ENCODE measurements at regions not wholly inside any gene's neighbourhood (a gene's known extent, or its start where the extent isn't known, plus 50 kb on each side); places are given as distances from the start of the nearest gene placed in this dataset.

- FAIRE-seq (no peak), DNase-seq (ENCODE audit: extremely low read depth in 1 of 4, low spot score in 3 of 4) (peak in 2 of 4 experiments; percentile 6 to 11), ATAC-seq (no peak)
- Histone ChIP-seq H3K4me3 (no peak overlapping the region), H3K79me2 (ENCODE audit: control insufficient read depth, insufficient read depth, low read length) (no peaks in the 10 kb centered on the region), H2AFZ (ENCODE audit: low read depth, low read length) (no peak overlapping the region), H3K36me3 (ENCODE audit: control insufficient read depth, insufficient read depth, low read length) (no peaks in the 10 kb centered on the region), H4K20me1 (replicated peaks; ENCODE audit: control insufficient read depth, insufficient read depth, low read length) (no peaks in the 10 kb centered on the region), H3K27ac (ENCODE audit: extremely low read depth, low read depth, low read length) (no peak overlapping the region), H3K4me2 (ENCODE audit: insufficient read depth, low read length) (no peak overlapping the region), H3K9me3 (replicated peaks; ENCODE audit: control insufficient read depth, insufficient read depth, low read depth, low read length) (no peaks in the 10 kb centered on the region), H3K27me3 (ENCODE audit: control insufficient read depth in 2 of 2, insufficient read depth in 2 of 2, low read length in 2 of 2) (no peaks in the 10 kb centered on the region), H3K4me1 (replicated peaks in 1 of 2; ENCODE audit: control insufficient read depth in 2 of 2, insufficient read depth in 2 of 2, low read length in 2 of 2) (no peaks in the 10 kb centered on the region), H3K9ac (ENCODE audit: insufficient read depth in 1 of 2, low read depth in 2 of 2, low read length in 2 of 2) (no peak overlapping the region), H3K9me1 (ENCODE audit: control insufficient read depth, insufficient read depth, low read length) (no peaks in the 10 kb centered on the region)
- ChIA-PET POLR2A (no interaction called here), CTCF (ENCODE audit: low intra/inter-chr PET ratio) (no interaction called here)
- no TSS peak for BruUV-seq (replicated peaks)
- 2% methylated on average over 8 of the region's 8 CpGs for WGBS (ENCODE audit: insufficient coverage, low coverage, missing lambda C conversion rate)
- in situ Hi-C loops (cut with MboI) (no loop called here), intact Hi-C loops (cut with micrococcal nuclease) (no loop called here)
- TF ChIP-seq HES1 (IDR thresholded peaks at IDR 0.05; ENCODE audit: low read depth): no peak
- TF ChIP-seq HCFC1 (IDR thresholded peaks at IDR 0.05; ENCODE audit: low read depth, low read length): no peak
- TF ChIP-seq HNRNPL (IDR thresholded peaks at IDR 0.05; ENCODE audit: low read depth, low read length): no peak
- TF ChIP-seq RBM39 (optimal IDR thresholded peaks at IDR 0.05; ENCODE audit: low read depth, low read length): no peak
- no peak for TF ChIP-seq EWSR1 (IDR thresholded peaks at IDR 0.05; ENCODE audit: borderline replicate concordance, low read depth, partially characterized antibody)
- no peak for TF ChIP-seq ZNF408 (CRISPR knock-in tag; IDR thresholded peaks at IDR 0.05; ENCODE audit: low read depth)
- no peak for TF ChIP-seq HEY1 (CRISPR knock-in tag; IDR thresholded peaks at IDR 0.05; ENCODE audit: borderline replicate concordance)
- no peak for TF ChIP-seq IFI16 (CRISPR knock-in tag; IDR thresholded peaks at IDR 0.05)
- TF ChIP-seq SREBF1 (IDR thresholded peaks at IDR 0.05; ENCODE audit: borderline replicate concordance, low read depth, low read length): no peak
- no peak for TF ChIP-seq ZNF140 (CRISPR knock-in tag; IDR thresholded peaks at IDR 0.05)
- no peak for TF ChIP-seq ZNF75A (CRISPR knock-in tag; IDR thresholded peaks at IDR 0.05)
- TF ChIP-seq BRD9 (IDR thresholded peaks at IDR 0.05; ENCODE audit: low read depth, partially characterized antibody): no peak
- no peak for TF ChIP-seq RAD21 (CRISPR knock-in tag; conservative IDR thresholded peaks at IDR 0.05 in 1 of 2, IDR thresholded peaks at IDR 0.05 in 1 of 2)
- no peak for TF ChIP-seq EHMT2 (IDR thresholded peaks at IDR 0.05)
- TF ChIP-seq RHOXF2B (CRISPR knock-in tag; conservative IDR thresholded peaks at IDR 0.05): no peak
- TF ChIP-seq CHAMP1 (IDR thresholded peaks at IDR 0.05): no peak
- TF ChIP-seq SAFB (IDR thresholded peaks at IDR 0.05; ENCODE audit: borderline replicate concordance, low read depth, low read length): no peak
- TF ChIP-seq DDX20 (tag; IDR thresholded peaks at IDR 0.05; ENCODE audit: low read depth): no peak
Measured at GRCh38 chr3:82496890-82497560, 735.6 kb upstream of the GBE1 start.
